Trophoblast cell (in vitro differentiated cells and primary cell): ENCODE measurements at regions not wholly inside any gene's neighbourhood (a gene's known extent, or its start where the extent isn't known, plus 50 kb on each side); places are given as distances from the start of the nearest gene placed in this dataset.

Experiments used
- DNase-seq, 2 donors: peaks; one replicate each; pipeline ENCODE4 v3.0.0-alpha.2; 2016
- H2AFZ ChIP-seq: 2 replicates; pipeline ENCODE4 v1.6.1; 2013; ENCODE audit warnings: low read length, moderate library complexity, mild to moderate bottlenecking; ENCODE audit not compliant: insufficient read depth, poor library complexity
- H2AK5ac ChIP-seq: 2 replicates; pipeline ENCODE4 v1.6.1; 2013; ENCODE audit warnings: mild to moderate bottlenecking, low read length
- H2BK120ac ChIP-seq: 2 replicates; pipeline ENCODE4 v1.6.1; 2013; ENCODE audit warnings: low read length, mild to moderate bottlenecking, moderate library complexity; ENCODE audit not compliant: insufficient read depth, poor library complexity
- H2BK12ac ChIP-seq: 2 replicates; pipeline ENCODE4 v1.6.1; 2013; ENCODE audit warnings: mild to moderate bottlenecking, low read length, moderate library complexity
- H2BK5ac ChIP-seq: 2 replicates; pipeline ENCODE4 v1.6.1; 2013; ENCODE audit warnings: low read length, low read depth, moderate library complexity, mild to moderate bottlenecking; ENCODE audit not compliant: poor library complexity
- H3K14ac ChIP-seq: 2 replicates; pipeline ENCODE4 v1.6.1; 2013; ENCODE audit warnings: mild to moderate bottlenecking, low read length
- H3K18ac ChIP-seq: 2 replicates; pipeline ENCODE4 v1.6.1; 2013; ENCODE audit warnings: mild to moderate bottlenecking, low read length
- H3K23ac ChIP-seq: 2 replicates; pipeline ENCODE4 v1.6.1; 2013; ENCODE audit warnings: low read length
- H3K27ac ChIP-seq: 2 replicates; pipeline ENCODE4 v1.5.1; 2013; ENCODE audit warnings: low read depth, mild to moderate bottlenecking, inconsistent platforms, low read length, moderate library complexity
- H3K27me3 ChIP-seq: 2 replicates; pipeline ENCODE4 v1.6.1; 2013; ENCODE audit warnings: inconsistent platforms, mild to moderate bottlenecking, low read length, moderate library complexity; ENCODE audit not compliant: insufficient read depth
- H3K36me3 ChIP-seq, 2 experiments: 1 replicate in 1 of 2; 2 replicates in 1 of 2; pipeline ENCODE4 v1.6.1; 2013; ENCODE audit warnings: low read length in 2 of 2, mild to moderate bottlenecking in 2 of 2, moderate library complexity in 1 of 2; ENCODE audit not compliant: insufficient read depth in 2 of 2, control insufficient read depth in 1 of 2
- H3K4ac ChIP-seq: 2 replicates; pipeline ENCODE4 v1.6.1; 2013; ENCODE audit warnings: low read depth, mild to moderate bottlenecking, low read length, moderate library complexity
- H3K4me1 ChIP-seq, 2 experiments: 1 replicate in 1 of 2; 2 replicates in 1 of 2; pipeline ENCODE4 v1.6.1; 2013; ENCODE audit warnings: low read length in 2 of 2, mild to moderate bottlenecking in 2 of 2, moderate library complexity in 1 of 2; ENCODE audit not compliant: insufficient read depth in 2 of 2, control insufficient read depth in 1 of 2
- H3K4me2 ChIP-seq: 2 replicates; pipeline ENCODE4 v1.6.1; 2013; ENCODE audit warnings: inconsistent platforms, mild to moderate bottlenecking, low read length, moderate library complexity
- H3K4me3 ChIP-seq: 2 replicates; pipeline ENCODE4 v1.5.1; 2013; ENCODE audit warnings: mild to moderate bottlenecking, low read depth, low read length, inconsistent platforms
- H3K79me1 ChIP-seq: one replicate; pipeline ENCODE4 v1.6.1; 2013; ENCODE audit warnings: low read length
- H3K79me2 ChIP-seq: 2 replicates; pipeline ENCODE4 v1.6.1; 2013; ENCODE audit warnings: low read length, mild to moderate bottlenecking; ENCODE audit not compliant: control insufficient read depth, insufficient read depth, poor library complexity
- H3K9ac ChIP-seq: 2 replicates; pipeline ENCODE4 v1.6.1; 2013; ENCODE audit warnings: mild to moderate bottlenecking, low read length
- H3K9me3 ChIP-seq: 2 replicates; pipeline ENCODE4 v1.6.1; 2013; ENCODE audit warnings: low read depth, mild to moderate bottlenecking, control low read depth, inconsistent platforms, low read length; ENCODE audit not compliant: insufficient read depth
- H4K12ac ChIP-seq: 2 replicates; pipeline ENCODE4 v1.6.1; 2013; ENCODE audit warnings: low read depth, mild to moderate bottlenecking, low read length, moderate library complexity
- H4K8ac ChIP-seq: 2 replicates; pipeline ENCODE4 v1.6.1; 2013; ENCODE audit warnings: low read depth, mild to moderate bottlenecking, low read length, moderate library complexity
- H4K91ac ChIP-seq: one replicate; pipeline ENCODE4 v1.6.1; 2013; ENCODE audit warnings: low read depth, mild to moderate bottlenecking, low read length, moderate library complexity
- WGBS: extraction: QIAGEN DNeasy Blood & Tissue Kit; methylation state at CpG from one replicate; pipeline ENCODE4 v1.1.7; 2013; ENCODE audit warnings: missing lambda C conversion rate; ENCODE audit not compliant: insufficient read length, insufficient coverage; ENCODE audit errors: extremely low coverage; 5-methylcytosine and 5-hydroxymethylcytosine counted together

GRCh38 chr14:101086926-101087325, 183.4 kb upstream of the RTL1 start:
- Histone ChIP-seq H3K23ac (no peak overlapping the region), H3K18ac (no peak overlapping the region), H2BK5ac (no peak overlapping the region), H2AK5ac (no peak overlapping the region), H2BK12ac (no peak overlapping the region), H4K91ac (no peak overlapping the region), H3K14ac (no peak overlapping the region), H4K12ac (no peak overlapping the region), H3K4me2 (no peak overlapping the region), H2BK120ac (no peak overlapping the region), H4K8ac (no peak overlapping the region), H3K79me1 (no peaks in the 10 kb centered on the region), H3K36me3 (no peaks in the 10 kb centered on the region), H3K27ac (no peak overlapping the region), H3K9ac (no peak overlapping the region), H3K9me3 (peaks cover 2% of the 10 kb centered on the region), H3K79me2 (no peaks in the 10 kb centered on the region), H3K27me3 (no peaks in the 10 kb centered on the region), H3K4me3 (no peak overlapping the region), H2AFZ (no peak overlapping the region), H3K4me1 (no peaks in the 10 kb centered on the region), H3K4ac (no peak overlapping the region)
- DNase-seq = no peak
- no CpG with 5 or more reads among the region's 3 CpGs for WGBS

- Histone ChIP-seq H3K27ac (no peak overlapping the region), H3K14ac (no peak overlapping the region), H2BK120ac (no peak overlapping the region), H3K4me1 (no peaks in the 10 kb centered on the region), H2BK12ac (no peak overlapping the region), H3K79me1 (no peaks in the 10 kb centered on the region), H3K4me2 (no peak overlapping the region), H2AK5ac (no peak overlapping the region), H3K9ac (no peak overlapping the region), H3K27me3 (no peaks in the 10 kb centered on the region), H4K8ac (no peak overlapping the region), H3K18ac (no peak overlapping the region), H3K79me2 (no peaks in the 10 kb centered on the region), H4K91ac (no peak overlapping the region), H2AFZ (no peak overlapping the region), H2BK5ac (no peak overlapping the region), H3K4me3 (no peak overlapping the region), H3K9me3 (peaks cover 2% of the 10 kb centered on the region), H4K12ac (no peak overlapping the region), H3K36me3 (no peaks in the 10 kb centered on the region), H3K4ac (no peak overlapping the region), H3K23ac (no peak overlapping the region)
- WGBS = no CpG with 5 or more reads among the region's 11 CpGs
- no peak for DNase-seq
These were observed 184.3 kb upstream of the RTL1 start for GRCh38 chr14:101087614-101088394.

GRCh38 chr14:101088395-101088667, 184.8 kb upstream of the RTL1 start:
- Histone ChIP-seq H3K79me2 (no peaks in the 10 kb centered on the region), H3K4me1 (no peaks in the 10 kb centered on the region), H3K79me1 (no peaks in the 10 kb centered on the region)

GRCh38 chr14:101088714-101089113, 185.2 kb upstream of the RTL1 start:
- H3K14ac ChIP-seq = no peak overlapping the region
- H2BK12ac ChIP-seq = no peak overlapping the region
- H4K91ac ChIP-seq = no peak overlapping the region
- H3K36me3 ChIP-seq = no peaks in the 10 kb centered on the region
- no CpG with 5 or more reads among the region's 3 CpGs for whole genome bisulfite sequencing
- H3K4me1 ChIP-seq = no peaks in the 10 kb centered on the region
- H3K27ac ChIP-seq = no peak overlapping the region
- H3K4me3 ChIP-seq = no peak overlapping the region
- no peak overlapping the region for H2AK5ac ChIP-seq
- H2BK120ac ChIP-seq = no peak overlapping the region
- H2AFZ ChIP-seq = no peak overlapping the region
- no peak for DNase-seq
- H3K18ac ChIP-seq = no peak overlapping the region
- no peaks in the 10 kb centered on the region for H3K79me1 ChIP-seq
- no peak overlapping the region for H4K8ac ChIP-seq
- H3K27me3 ChIP-seq = no peaks in the 10 kb centered on the region
- H3K4ac ChIP-seq = no peak overlapping the region
- no peak overlapping the region for H4K12ac ChIP-seq
- no peaks in the 10 kb centered on the region for H3K79me2 ChIP-seq
- peaks cover 2% of the 10 kb centered on the region for H3K9me3 ChIP-seq
- no peak overlapping the region for H2BK5ac ChIP-seq
- H3K9ac ChIP-seq = no peak overlapping the region
- no peak overlapping the region for H3K4me2 ChIP-seq
- H3K23ac ChIP-seq = no peak overlapping the region

More at GRCh38 chr14:101088395-101088667, 184.8 kb upstream of the RTL1 start:
- no peak overlapping the region for H3K4me3 ChIP-seq
- no peak overlapping the region for H3K23ac ChIP-seq
- H2AK5ac ChIP-seq = no peak overlapping the region
- H2BK120ac ChIP-seq = no peak overlapping the region
- H3K27me3 ChIP-seq = no peaks in the 10 kb centered on the region
- no peak overlapping the region for H3K4me2 ChIP-seq
- no peak overlapping the region for H2BK12ac ChIP-seq
- no peak overlapping the region for H3K27ac ChIP-seq
- no peak overlapping the region for H4K12ac ChIP-seq
- H3K36me3 ChIP-seq = no peaks in the 10 kb centered on the region
- no peak overlapping the region for H4K8ac ChIP-seq
- H3K14ac ChIP-seq = no peak overlapping the region
- DNase-seq = no peak
- H3K9me3 ChIP-seq = peaks cover 2% of the 10 kb centered on the region
- H3K18ac ChIP-seq = no peak overlapping the region
- WGBS = no CpG with 5 or more reads among the region's 6 CpGs
- no peak overlapping the region for H4K91ac ChIP-seq
- no peak overlapping the region for H2AFZ ChIP-seq
- H3K4ac ChIP-seq = no peak overlapping the region
- no peak overlapping the region for H3K9ac ChIP-seq
- no peak overlapping the region for H2BK5ac ChIP-seq
